Left ventricle myocardium inferior (tissue), 1 donor: ENCODE measurements at regions not wholly inside any gene's neighbourhood (a gene's known extent, or its start where the extent isn't known, plus 50 kb on each side); places are given as distances from the start of the nearest gene placed in this dataset.

Experiments
- DNase-seq: peaks from one replicate; pipeline ENCODE4 v3.0.0-alpha.2; 2020
- H3K27ac ChIP-seq: fragments of 200-600 bp; replicated peaks from 2 replicates; pipeline ENCODE4 v1.8.0; 2021
- H3K27me3 ChIP-seq: fragments of 200-600 bp; 2 replicates; pipeline ENCODE4 v1.8.0; 2021; ENCODE audit warnings: low read depth
- H3K36me3 ChIP-seq: fragments of 200-600 bp; 2 replicates; pipeline ENCODE4 v1.8.0; 2021
- H3K4me1 ChIP-seq: fragments of 200-600 bp; 2 replicates; pipeline ENCODE4 v1.8.0; 2021
- H3K4me3 ChIP-seq: fragments of 200-600 bp; 2 replicates; pipeline ENCODE4 v1.8.0; 2021; ENCODE audit warnings: mild to moderate bottlenecking, moderate library complexity
- H3K9me3 ChIP-seq: fragments of 200-600 bp; replicated peaks from 2 replicates; pipeline ENCODE4 v1.8.0; 2021
- intact Hi-C: fragments of 100-400 bp; cut with micrococcal nuclease; formaldehyde crosslinking; loops from one replicate; pipeline ENCODE4 v1.11.0; 2022
- TF ChIP-seq, protein P1 (sequence below): fragments of 200-600 bp; IDR thresholded peaks from 2 replicates; pipeline ENCODE4 v1.8.0; 2021; ENCODE audit warnings: antibody characterized with exemption, mild to moderate bottlenecking, borderline replicate concordance
- donor health status: DM: no; HTN: yes; CAD: no; lungs with severe emphysema.

GRCh38 chr13:99738626-99739025 is 232.9 kb downstream of the ZIC5 start:
- no peaks in the 10 kb centered on the region for H3K27me3 ChIP-seq
- H3K27ac ChIP-seq = no peak overlapping the region
- H3K9me3 ChIP-seq = no peaks in the 10 kb centered on the region
- TF ChIP-seq, protein P1, sequence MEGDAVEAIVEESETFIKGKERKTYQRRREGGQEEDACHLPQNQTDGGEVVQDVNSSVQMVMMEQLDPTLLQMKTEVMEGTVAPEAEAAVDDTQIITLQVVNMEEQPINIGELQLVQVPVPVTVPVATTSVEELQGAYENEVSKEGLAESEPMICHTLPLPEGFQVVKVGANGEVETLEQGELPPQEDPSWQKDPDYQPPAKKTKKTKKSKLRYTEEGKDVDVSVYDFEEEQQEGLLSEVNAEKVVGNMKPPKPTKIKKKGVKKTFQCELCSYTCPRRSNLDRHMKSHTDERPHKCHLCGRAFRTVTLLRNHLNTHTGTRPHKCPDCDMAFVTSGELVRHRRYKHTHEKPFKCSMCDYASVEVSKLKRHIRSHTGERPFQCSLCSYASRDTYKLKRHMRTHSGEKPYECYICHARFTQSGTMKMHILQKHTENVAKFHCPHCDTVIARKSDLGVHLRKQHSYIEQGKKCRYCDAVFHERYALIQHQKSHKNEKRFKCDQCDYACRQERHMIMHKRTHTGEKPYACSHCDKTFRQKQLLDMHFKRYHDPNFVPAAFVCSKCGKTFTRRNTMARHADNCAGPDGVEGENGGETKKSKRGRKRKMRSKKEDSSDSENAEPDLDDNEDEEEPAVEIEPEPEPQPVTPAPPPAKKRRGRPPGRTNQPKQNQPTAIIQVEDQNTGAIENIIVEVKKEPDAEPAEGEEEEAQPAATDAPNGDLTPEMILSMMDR = no peak
- intact Hi-C loops = no loop called here
- no peaks in the 10 kb centered on the region for H3K36me3 ChIP-seq
- no peak for DNase-seq
- peaks cover 5% of the 10 kb centered on the region for H3K4me1 ChIP-seq
- H3K4me3 ChIP-seq = no peak overlapping the region

DNA sequence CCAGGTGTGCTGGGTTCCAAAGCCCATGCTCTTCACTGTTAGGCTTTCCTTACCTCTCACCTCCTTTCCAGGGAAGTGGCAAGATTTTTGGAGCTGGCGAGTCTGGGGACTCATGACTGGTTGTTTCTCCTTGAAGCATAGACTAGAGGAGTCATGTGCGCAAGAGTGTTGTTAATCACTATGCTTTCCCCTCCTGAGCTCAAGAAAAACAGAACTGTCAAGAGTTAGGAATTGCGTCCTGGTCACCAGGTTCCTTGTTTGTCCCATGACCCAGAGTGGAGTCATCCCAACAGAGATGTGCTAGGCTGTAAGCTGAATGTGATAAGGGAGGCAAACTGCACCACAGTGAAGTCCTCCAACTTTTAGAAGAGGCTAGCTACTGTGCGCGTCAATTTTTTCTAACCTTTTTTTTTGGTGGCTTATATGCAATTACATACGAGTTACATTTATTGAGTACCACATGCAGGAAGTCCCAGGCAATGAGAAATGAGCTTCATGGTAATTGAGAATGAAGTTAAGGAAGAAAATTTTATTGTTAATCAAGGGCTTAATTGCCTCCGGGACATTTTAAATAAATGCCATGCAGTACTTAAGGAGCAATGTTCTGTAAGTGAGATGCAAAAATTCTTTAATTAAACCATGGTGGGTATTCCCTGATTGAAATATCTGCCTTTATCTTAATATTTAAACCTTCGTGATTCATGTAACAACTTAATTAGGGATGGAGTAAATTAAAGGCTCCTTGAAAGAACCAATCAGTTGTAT is 233.9 kb downstream of the ZIC5 start:
- Histone ChIP-seq H3K36me3 (no peaks in the 10 kb centered on the region), H3K4me3 (no peak overlapping the region), H3K27ac (no peak overlapping the region), H3K27me3 (no peaks in the 10 kb centered on the region), H3K9me3 (no peaks in the 10 kb centered on the region), H3K4me1 (peaks cover 5% of the 10 kb centered on the region)
- intact Hi-C loops = no loop called here
- no peak for DNase-seq
- TF ChIP-seq, protein P1 = no peak

- H3K4me3 ChIP-seq = no peak overlapping the region
- H3K27ac ChIP-seq = no peak overlapping the region
- intact Hi-C loops = no loop called here
- no peaks in the 10 kb centered on the region for H3K9me3 ChIP-seq
- H3K4me1 ChIP-seq = no peaks in the 10 kb centered on the region
- H3K36me3 ChIP-seq = no peaks in the 10 kb centered on the region
- DNase-seq = no peak
- H3K27me3 ChIP-seq = no peaks in the 10 kb centered on the region
- TF ChIP-seq, protein P1 = no peak
These were observed 235.0 kb downstream of the ZIC5 start for GRCh38 chr13:99736541-99736940.

DNA sequence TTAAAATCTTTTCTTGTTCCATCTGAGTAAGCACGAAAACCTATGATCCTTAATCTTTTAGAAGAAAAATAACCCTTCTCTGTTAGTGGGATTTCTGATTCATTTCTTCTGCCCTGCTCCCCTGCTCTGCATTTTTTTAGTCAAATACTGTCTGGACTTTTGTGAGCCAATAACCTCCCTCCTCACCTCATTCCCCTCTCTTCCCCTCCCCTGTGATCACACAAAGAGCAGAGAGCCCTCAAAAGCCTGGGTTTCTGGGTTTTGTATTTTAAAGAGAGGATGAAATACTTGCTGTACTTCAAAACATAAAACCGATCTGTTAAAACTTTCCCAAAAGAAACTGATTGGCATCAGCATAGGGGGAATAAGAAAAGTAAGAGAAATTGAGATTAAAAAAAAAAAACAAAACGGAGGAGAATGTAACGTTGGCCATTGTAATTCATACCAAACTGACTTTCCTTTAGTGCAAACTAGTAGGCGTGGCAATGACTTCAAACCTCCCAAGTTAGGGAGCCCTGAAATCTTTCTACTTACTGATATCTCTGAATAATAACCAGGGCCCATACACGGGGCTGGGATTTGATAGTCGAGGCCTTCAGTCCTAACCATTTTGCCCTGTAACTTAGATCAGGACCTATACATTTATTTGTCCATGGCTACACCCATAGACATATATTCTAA is 232.9 kb downstream of the TM9SF2 start:
- Histone ChIP-seq H3K4me3 (no peak overlapping the region), H3K9me3 (no peaks in the 10 kb centered on the region), H3K4me1 (no peaks in the 10 kb centered on the region), H3K36me3 (no peaks in the 10 kb centered on the region), H3K27me3 (no peaks in the 10 kb centered on the region), H3K27ac (no peak overlapping the region)
- TF ChIP-seq, protein P1 = no peak
- DNase-seq = no peak
- intact Hi-C loops = no loop called here

DNA sequence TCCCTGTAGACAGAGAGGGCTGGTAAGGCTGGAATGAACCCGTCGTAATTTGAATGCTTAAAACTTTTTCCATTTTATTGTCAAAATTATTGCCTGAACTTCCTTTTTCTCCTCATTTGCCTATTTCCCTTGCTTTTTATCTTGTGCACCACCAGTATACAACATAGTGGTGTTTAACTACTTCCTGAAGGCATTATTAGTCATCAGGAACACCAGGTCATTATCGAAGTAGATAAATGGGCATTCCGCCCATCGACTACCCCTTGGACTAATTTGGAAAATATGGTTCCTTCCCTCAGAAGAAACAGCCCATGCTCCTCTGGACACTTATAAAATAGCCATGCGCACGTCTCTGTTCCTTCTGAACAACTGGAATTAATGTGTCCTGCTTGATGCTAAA is 232.1 kb downstream of the TM9SF2 start:
- no peaks in the 10 kb centered on the region for H3K27me3 ChIP-seq
- no peaks in the 10 kb centered on the region for H3K9me3 ChIP-seq
- H3K36me3 ChIP-seq = no peaks in the 10 kb centered on the region
- H3K4me1 ChIP-seq = no peaks in the 10 kb centered on the region
- TF ChIP-seq, protein P1 = no peak
- no peak overlapping the region for H3K4me3 ChIP-seq
- intact Hi-C loops = no loop called here
- no peak for DNase-seq
- no peak overlapping the region for H3K27ac ChIP-seq
